ENCODE measurements at regions not wholly inside any gene's neighbourhood (a gene's known extent, or its start where the extent isn't known, plus 50 kb on each side); places are given as distances from the start of the nearest gene placed in this dataset.

DNA sequence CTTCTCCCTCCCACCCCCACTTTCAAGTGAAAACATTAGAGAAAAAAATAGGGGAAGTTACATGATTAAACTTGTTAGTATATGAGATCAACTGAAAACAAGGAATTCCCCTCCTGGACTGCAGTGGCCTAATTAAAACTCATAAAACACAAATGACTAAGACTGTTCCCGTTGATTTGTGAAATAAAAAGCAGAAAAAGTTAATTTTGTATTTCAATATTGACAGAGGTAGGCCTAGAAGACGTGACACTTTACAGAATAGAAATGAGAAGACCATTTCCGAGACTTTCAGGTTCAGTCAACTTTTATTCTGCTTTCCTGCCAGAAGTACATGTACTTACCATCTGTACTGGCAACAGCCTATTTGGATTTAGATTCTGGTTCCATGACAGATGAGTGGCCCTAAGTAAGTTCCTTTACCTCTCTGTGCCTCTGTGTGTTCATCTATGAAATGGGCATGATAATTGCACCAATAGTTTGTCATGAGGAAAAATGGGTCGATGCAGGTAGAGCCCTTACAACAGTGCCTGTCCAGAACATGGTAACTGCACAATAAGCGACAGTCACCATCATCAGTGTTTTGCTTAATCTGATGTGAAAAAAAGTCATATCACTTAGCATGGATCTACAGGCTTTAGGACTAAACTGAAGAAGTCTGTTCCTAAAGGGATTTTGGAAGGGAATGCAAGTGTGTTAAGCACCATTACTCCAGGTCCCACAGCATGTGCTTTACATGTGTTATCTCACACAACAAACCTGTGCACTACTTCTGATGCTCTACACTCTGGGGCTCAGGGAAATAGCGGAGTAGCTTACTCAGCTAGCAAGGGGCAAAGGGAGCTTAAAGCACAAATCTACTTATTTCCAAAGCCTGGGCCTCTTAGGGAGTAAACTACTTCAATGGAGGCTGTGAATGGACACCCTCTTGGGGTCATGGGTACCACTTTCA is 562.3 kb upstream of the DIPK2B start (continued):
- TF ChIP-seq RAD21 (conservative IDR thresholded peaks at IDR 0.05 in 1 of 2, IDR thresholded peaks at IDR 0.05 in 1 of 2) (no peak), CEBPB (IDR thresholded peaks at IDR 0.05) (no peak), JUN (IDR thresholded peaks at IDR 0.05) (no peak), KDM5A (IDR thresholded peaks at IDR 0.05) (no peak)
- TF ChIP-seq, protein P1, sequence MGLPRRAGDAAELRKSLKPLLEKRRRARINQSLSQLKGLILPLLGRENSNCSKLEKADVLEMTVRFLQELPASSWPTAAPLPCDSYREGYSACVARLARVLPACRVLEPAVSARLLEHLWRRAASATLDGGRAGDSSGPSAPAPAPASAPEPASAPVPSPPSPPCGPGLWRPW (IDR thresholded peaks at IDR 0.05): no peak
- TF ChIP-seq, protein P2, sequence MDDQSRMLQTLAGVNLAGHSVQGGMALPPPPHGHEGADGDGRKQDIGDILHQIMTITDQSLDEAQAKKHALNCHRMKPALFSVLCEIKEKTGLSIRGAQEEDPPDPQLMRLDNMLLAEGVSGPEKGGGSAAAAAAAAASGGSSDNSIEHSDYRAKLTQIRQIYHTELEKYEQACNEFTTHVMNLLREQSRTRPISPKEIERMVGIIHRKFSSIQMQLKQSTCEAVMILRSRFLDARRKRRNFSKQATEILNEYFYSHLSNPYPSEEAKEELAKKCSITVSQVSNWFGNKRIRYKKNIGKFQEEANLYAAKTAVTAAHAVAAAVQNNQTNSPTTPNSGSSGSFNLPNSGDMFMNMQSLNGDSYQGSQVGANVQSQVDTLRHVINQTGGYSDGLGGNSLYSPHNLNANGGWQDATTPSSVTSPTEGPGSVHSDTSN (IDR thresholded peaks at IDR 0.05): no peak
- TF ChIP-seq, protein P3, sequence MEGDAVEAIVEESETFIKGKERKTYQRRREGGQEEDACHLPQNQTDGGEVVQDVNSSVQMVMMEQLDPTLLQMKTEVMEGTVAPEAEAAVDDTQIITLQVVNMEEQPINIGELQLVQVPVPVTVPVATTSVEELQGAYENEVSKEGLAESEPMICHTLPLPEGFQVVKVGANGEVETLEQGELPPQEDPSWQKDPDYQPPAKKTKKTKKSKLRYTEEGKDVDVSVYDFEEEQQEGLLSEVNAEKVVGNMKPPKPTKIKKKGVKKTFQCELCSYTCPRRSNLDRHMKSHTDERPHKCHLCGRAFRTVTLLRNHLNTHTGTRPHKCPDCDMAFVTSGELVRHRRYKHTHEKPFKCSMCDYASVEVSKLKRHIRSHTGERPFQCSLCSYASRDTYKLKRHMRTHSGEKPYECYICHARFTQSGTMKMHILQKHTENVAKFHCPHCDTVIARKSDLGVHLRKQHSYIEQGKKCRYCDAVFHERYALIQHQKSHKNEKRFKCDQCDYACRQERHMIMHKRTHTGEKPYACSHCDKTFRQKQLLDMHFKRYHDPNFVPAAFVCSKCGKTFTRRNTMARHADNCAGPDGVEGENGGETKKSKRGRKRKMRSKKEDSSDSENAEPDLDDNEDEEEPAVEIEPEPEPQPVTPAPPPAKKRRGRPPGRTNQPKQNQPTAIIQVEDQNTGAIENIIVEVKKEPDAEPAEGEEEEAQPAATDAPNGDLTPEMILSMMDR (IDR thresholded peaks at IDR 0.05): no peak

DNA sequence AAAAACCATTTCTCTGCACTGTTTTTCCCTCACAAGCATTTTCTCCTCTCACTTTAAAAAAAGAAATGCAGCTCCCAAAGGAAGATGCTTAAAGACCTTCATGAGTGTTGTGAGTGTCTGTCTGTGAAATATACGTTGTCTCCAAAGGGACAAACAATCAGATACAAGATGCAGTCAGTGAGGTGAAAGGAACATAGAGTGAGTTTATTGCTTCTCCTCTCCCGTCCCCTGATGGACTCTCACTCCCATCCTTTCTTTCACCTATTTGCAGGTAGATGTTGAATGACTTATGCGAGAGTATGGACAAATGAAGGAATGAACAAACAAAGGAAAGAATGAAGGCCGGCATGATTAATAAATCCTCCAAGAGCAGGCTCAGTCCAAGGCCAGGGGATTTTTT is 561.2 kb upstream of the DIPK2B start:
- Histone ChIP-seq H3K4me2 (no peak overlapping the region), H3K27ac (peak overlapping the region in 1 of 2 experiments; percentile 46; a peak in 3 of 6 replicates)
- FAIRE-seq: no peak

More for the DNA sequence above, 561.2 kb upstream of the DIPK2B start:
- Histone ChIP-seq H3K4me1 (peaks cover 88% of the 10 kb centered on the region), H3K4me3 (no peak overlapping the region), H3K9me3 (no peaks in the 10 kb centered on the region)
- WGBS (ENCODE audit: missing lambda C conversion rate): 48% methylated on average over 4 of the region's 4 CpGs
- TF ChIP-seq HEYL (CRISPR knock-in tag; IDR thresholded peaks at IDR 0.05) (no peak), KDM1A (IDR thresholded peaks at IDR 0.05; ENCODE audit: low read depth) (no peak), NFE2L2 (conservative IDR thresholded peaks at IDR 0.05; ENCODE audit: low read length) (no peak), MYC (IDR thresholded peaks at IDR 0.05; ENCODE audit: borderline replicate concordance, low read length) (no peak), HOXB13 (CRISPR knock-in tag; IDR thresholded peaks at IDR 0.05; ENCODE audit: low read depth) (no peak), NPAS2 (CRISPR knock-in tag; IDR thresholded peaks at IDR 0.05; ENCODE audit: borderline replicate concordance) (no peak), HOXA7 (CRISPR knock-in tag; IDR thresholded peaks at IDR 0.05) (no peak), RCOR1 (IDR thresholded peaks at IDR 0.05; ENCODE audit: low read depth, low read length) (no peak), CHD2 (IDR thresholded peaks at IDR 0.05; ENCODE audit: low read length, partially characterized antibody) (no peak), MAFK (IDR thresholded peaks at IDR 0.05; ENCODE audit: partially characterized antibody) (no peak), SMC3 (IDR thresholded peaks at IDR 0.05) (no peak), RFX5 (IDR thresholded peaks at IDR 0.05) (no peak), EHMT2 (IDR thresholded peaks at IDR 0.05; ENCODE audit: low read depth) (no peak), ESRRA (IDR thresholded peaks at IDR 0.05; ENCODE audit: borderline replicate concordance, low read length) (no peak), PHF8 (IDR thresholded peaks at IDR 0.05; ENCODE audit: borderline replicate concordance, low read depth) (no peak)
- TF ChIP-seq, protein P4, sequence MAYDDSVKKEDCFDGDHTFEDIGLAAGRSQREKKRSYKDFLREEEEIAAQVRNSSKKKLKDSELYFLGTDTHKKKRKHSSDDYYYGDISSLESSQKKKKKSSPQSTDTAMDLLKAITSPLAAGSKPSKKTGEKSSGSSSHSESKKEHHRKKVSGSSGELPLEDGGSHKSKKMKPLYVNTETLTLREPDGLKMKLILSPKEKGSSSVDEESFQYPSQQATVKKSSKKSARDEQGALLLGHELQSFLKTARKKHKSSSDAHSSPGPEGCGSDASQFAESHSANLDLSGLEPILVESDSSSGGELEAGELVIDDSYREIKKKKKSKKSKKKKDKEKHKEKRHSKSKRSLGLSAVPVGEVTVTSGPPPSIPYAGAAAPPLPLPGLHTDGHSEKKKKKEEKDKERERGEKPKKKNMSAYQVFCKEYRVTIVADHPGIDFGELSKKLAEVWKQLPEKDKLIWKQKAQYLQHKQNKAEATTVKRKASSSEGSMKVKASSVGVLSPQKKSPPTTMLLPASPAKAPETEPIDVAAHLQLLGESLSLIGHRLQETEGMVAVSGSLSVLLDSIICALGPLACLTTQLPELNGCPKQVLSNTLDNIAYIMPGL (CRISPR knock-in tag; IDR thresholded peaks at IDR 0.05; ENCODE audit: borderline replicate concordance): no peak
- TF ChIP-seq, protein P3 (IDR thresholded peaks at IDR 0.05): no peak
- POLR2A ChIA-PET: no interaction called here
- ATAC-seq (no peak), DNase-seq (ENCODE audit: low read depth in 1 of 2, low spot score in 1 of 2) (no peak)
- CTCF ChIA-PET: interaction anchor here (0.7 kb wide), 1 partner anchor 12 kb away, joined by 3 read pairs; no protein-coding TSS in a partner anchor
